NCI-H128 (cell line): ENCODE measurements at regions not wholly inside any gene's neighbourhood (a gene's known extent, or its start where the extent isn't known, plus 50 kb on each side); places are given as distances from the start of the nearest gene placed in this dataset.

Source experiments
- DNase-seq: peaks from one replicate; lab custom pipeline; 2025; ENCODE audit not compliant: unreplicated experiment; lab: John Stamatoyannopoulos, UW

GRCh38 chr4:11342401-11342800, 86.3 kb downstream of the HS3ST1 start:
- no peak for DNase-seq

- no peak for DNase-seq
These were observed 87.2 kb downstream of the HS3ST1 start for GRCh38 chr4:11341337-11342043.

- DNase-seq = no peak
These were observed 89.5 kb downstream of the HS3ST1 start for GRCh38 chr4:11338956-11339782.

DNA sequence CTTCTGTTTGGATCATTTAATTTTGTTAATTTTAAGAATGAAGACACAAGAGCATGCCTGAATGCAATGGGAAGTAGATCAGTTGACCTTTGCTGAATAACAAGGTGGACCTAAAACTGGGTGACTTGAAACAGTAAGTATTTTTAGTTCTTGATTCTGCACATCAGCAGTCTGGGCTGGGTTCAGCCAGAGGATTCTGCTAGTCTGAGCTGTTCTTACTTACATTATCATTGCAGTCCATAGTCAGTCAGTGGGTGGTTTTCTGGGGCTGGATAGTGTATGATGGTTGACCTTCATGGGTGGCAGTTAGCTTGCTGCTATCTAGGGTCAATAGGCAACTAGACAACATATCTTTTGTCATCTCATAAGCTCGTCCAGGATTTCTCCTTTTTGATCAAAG, 91.4 kb downstream of the HS3ST1 start:
- no peak for DNase-seq

GRCh38 chr4:11336435-11336834, 92.3 kb downstream of the HS3ST1 start:
- DNase-seq = no peak

DNA sequence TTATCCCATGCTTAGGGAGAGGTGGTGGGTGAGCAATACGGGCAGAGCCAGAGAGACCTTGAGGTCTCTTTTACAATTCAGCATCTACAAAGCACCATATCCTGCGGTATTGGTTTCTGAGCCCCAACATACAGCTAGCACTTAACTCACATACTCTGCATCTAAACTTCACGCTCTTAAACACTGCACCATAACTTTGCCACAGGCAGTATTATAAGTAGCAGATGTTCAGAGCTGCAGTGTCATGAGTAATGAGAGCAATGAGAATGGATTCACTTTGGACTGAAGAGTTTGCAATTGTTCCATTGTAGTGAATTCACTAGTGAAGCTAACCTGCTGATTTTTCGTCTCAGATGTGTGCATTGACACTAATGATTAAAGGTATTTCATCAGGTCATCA, 93.8 kb downstream of the HS3ST1 start:
- DNase-seq = no peak

DNA sequence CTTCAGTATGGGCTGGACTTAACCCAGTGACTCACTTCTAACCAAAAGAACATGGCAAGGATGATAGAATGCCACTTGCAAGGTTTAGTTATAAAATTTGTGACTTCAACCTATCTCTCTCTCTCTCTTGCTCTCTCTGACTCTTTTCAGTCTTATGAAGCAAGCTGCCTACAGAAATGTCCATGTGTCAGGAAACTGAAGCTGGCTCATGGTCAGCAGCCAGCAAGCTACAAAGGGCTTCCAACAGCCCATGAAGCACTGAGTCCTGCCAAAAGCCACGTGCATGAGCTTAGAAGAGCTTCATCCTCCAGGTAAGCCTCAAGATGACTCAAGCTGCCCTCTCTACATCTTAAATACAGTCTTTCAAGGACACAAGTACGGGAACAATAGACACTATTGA, 100.3 kb downstream of the HS3ST1 start:
- DNase-seq = no peak

DNA sequence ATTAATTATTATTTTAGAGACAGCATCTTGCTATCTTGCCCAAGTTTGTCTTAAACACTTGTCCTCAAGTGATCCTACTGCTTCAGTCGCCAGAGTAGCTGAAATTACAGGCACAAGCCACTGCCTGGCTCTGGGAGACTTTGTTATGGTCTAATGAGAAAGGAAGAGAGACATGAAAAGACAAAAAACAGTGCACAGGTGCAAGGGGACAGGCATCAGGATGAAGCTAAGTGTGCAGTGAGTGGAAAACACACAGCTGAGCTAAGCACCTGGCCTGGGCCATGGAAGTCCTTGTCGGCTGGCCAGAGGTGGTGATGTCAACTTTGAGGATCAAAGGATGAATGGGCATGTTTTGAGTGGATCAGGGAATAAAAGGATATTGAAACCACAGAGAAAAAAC, 102.7 kb downstream of the HS3ST1 start:
- no peak for DNase-seq

DNA sequence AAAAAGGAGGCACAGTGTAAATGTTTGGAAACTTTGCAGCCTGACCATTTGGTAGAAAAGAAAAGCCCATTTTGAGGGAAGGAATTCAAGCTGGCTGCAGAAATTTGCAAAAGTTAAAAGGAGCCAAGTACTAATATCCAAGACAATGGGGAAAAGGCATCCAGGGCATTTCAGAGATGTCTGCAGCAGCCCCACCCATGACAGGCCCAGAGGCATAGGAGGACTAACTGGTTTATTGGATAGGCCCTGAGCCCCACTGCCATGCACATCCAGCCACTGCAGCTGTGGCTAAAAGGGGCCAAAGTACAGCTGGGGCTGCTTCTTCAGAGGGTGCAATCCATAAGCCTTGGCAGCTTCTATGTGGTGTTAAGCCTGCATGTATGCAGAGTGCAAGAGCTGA, 104.9 kb downstream of the HS3ST1 start:
- DNase-seq = no peak

- DNase-seq = no peak
These were observed 115.3 kb downstream of the HS3ST1 start for GRCh38 chr4:11313157-11313943.

GRCh38 chr4:11312389-11312788, 116.3 kb downstream of the HS3ST1 start:
- no peak for DNase-seq

- no peak for DNase-seq
These were observed 127.5 kb downstream of the HS3ST1 start for GRCh38 chr4:11301075-11301660.

- DNase-seq = no peak
These were observed 128.9 kb downstream of the HS3ST1 start for GRCh38 chr4:11299836-11300235.

- no peak for DNase-seq
These were observed 129.7 kb downstream of the HS3ST1 start for GRCh38 chr4:11299016-11299415.

DNA sequence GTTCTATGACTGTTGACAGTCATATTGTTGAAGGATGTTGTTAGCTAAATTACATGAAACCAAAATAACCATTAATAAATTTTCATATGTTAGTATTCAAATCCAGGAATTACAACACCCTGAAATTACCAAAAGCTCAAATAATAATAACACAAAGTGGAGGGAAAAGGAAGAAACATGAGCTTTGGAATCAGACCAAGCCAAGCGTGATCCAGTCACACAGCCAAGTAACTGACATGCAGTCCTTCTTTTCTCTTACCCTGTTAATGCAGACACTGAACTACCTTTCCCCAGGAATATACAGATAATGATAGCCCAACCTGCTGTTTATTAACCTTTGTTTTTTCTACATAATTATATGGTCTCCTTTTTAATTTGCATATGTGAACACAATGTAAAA, 130.2 kb downstream of the HS3ST1 start:
- no peak for DNase-seq

GRCh38 chr4:11297627-11298026, 131.1 kb downstream of the HS3ST1 start:
- DNase-seq = no peak

DNA sequence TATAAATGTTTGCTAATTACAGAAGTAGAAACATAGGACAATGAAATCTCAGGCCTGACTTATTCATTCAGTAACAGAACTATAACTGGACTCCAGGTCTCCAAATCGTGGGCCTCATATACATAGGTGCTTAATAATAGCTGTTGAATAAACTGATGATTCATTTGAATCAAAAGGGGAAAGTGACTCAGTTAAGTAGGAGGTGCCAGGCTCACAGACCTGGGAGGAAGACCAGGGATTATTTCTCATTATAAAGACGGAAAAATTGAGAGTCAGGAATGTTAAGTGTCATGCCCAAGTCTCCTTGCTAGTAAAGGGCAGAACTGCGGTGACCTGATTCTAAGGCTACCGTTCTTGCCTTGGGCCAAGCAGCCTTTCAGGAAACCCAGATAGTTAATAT, 131.5 kb downstream of the HS3ST1 start:
- DNase-seq = no peak

DNA sequence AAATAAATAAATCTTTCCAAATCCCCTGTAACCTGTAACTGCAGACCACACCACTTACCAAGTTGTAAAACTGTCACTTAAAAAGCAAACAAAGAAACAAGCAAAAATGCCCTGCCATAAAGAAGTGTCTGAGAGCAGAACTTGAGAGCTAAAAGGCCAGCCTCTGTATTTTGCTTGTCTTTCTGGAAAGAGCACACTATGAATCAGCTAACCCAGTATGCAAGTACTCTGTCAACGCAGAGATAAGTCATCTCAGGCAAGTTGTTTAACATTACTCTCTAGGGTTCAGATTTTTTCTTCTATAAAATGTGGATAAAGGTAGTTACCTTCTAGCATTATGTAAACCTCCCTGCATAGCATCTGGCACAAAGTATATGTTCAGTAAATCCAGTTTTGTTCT, 134.8 kb downstream of the HS3ST1 start:
- DNase-seq = no peak

GRCh38 chr4:11287055-11287454, 141.6 kb downstream of the HS3ST1 start:
- no peak for DNase-seq

GRCh38 chr4:11286533-11286932, 142.2 kb downstream of the HS3ST1 start:
- no peak for DNase-seq

DNA sequence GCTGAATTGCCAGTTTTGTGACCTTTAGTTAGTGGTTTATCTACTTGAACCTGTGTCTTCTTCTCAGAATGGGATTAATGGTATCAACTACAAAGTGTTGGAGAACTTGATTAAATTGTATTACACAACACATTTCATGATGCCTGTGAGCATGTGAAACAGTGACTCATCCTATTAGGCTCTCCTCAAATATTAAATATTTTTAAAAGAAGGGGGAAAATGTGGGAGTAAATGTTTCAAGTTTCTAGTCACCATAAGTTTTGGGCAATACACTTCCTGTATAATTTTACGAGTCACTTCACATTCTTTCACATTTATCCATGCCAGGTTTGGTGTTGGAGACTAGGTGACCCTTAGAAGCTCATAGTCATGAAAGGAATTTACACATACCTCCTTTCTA, 147.0 kb downstream of the HS3ST1 start:
- no peak for DNase-seq
